ENCODE measurements at regions not wholly inside any gene's neighbourhood (a gene's known extent, or its start where the extent isn't known, plus 50 kb on each side); places are given as distances from the start of the nearest gene placed in this dataset.
A peak's percentile ranks its signal among the peaks of the same experiment; 100 is the strongest.

DNA sequence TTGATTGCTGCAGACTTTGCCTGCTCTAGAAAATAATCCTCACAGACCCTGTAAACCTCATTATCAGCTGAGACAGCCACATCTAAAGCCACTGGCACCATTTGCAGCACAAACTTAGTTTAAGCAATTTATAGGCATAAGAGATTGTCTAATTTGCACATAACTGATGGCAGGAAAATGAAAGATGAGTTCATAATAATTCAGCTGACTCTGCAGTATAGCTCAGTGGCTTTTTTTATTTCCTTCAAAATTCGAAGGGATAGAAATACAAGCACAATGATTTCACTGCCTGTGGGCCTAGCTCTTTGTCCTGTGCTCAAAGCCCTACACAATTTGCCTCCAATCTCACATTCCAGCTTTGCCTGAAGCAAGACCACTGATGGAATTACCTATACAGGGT is 341.2 kb downstream of the RAD51AP2 start:
- H3K4me3 ChIP-seq (ENCODE audit: low read length), result no peak overlapping the region
- TF ChIP-seq EZH2 (IDR thresholded peaks at IDR 0.05; ENCODE audit: borderline replicate concordance, insufficient read depth, low read length, poor library complexity, severe bottlenecking) (no peak), MXI1 (conservative IDR thresholded peaks at IDR 0.05; ENCODE audit: poor library complexity, severe bottlenecking) (no peak), RAD21 (conservative IDR thresholded peaks at IDR 0.05) (no peak), SMC3 (conservative IDR thresholded peaks at IDR 0.05; ENCODE audit: poor library complexity) (no peak), TAF1 (IDR thresholded peaks at IDR 0.05; ENCODE audit: low read depth) (no peak), POLR2AphosphoS5 (IDR thresholded peaks at IDR 0.05) (no peak)
- TF ChIP-seq, protein P1, sequence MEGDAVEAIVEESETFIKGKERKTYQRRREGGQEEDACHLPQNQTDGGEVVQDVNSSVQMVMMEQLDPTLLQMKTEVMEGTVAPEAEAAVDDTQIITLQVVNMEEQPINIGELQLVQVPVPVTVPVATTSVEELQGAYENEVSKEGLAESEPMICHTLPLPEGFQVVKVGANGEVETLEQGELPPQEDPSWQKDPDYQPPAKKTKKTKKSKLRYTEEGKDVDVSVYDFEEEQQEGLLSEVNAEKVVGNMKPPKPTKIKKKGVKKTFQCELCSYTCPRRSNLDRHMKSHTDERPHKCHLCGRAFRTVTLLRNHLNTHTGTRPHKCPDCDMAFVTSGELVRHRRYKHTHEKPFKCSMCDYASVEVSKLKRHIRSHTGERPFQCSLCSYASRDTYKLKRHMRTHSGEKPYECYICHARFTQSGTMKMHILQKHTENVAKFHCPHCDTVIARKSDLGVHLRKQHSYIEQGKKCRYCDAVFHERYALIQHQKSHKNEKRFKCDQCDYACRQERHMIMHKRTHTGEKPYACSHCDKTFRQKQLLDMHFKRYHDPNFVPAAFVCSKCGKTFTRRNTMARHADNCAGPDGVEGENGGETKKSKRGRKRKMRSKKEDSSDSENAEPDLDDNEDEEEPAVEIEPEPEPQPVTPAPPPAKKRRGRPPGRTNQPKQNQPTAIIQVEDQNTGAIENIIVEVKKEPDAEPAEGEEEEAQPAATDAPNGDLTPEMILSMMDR (IDR thresholded peaks at IDR 0.05; ENCODE audit: poor library complexity, severe bottlenecking), result no peak
- TF ChIP-seq, protein P2, sequence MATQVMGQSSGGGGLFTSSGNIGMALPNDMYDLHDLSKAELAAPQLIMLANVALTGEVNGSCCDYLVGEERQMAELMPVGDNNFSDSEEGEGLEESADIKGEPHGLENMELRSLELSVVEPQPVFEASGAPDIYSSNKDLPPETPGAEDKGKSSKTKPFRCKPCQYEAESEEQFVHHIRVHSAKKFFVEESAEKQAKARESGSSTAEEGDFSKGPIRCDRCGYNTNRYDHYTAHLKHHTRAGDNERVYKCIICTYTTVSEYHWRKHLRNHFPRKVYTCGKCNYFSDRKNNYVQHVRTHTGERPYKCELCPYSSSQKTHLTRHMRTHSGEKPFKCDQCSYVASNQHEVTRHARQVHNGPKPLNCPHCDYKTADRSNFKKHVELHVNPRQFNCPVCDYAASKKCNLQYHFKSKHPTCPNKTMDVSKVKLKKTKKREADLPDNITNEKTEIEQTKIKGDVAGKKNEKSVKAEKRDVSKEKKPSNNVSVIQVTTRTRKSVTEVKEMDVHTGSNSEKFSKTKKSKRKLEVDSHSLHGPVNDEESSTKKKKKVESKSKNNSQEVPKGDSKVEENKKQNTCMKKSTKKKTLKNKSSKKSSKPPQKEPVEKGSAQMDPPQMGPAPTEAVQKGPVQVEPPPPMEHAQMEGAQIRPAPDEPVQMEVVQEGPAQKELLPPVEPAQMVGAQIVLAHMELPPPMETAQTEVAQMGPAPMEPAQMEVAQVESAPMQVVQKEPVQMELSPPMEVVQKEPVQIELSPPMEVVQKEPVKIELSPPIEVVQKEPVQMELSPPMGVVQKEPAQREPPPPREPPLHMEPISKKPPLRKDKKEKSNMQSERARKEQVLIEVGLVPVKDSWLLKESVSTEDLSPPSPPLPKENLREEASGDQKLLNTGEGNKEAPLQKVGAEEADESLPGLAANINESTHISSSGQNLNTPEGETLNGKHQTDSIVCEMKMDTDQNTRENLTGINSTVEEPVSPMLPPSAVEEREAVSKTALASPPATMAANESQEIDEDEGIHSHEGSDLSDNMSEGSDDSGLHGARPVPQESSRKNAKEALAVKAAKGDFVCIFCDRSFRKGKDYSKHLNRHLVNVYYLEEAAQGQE (IDR thresholded peaks at IDR 0.05; ENCODE audit: borderline replicate concordance), result no peak

DNA sequence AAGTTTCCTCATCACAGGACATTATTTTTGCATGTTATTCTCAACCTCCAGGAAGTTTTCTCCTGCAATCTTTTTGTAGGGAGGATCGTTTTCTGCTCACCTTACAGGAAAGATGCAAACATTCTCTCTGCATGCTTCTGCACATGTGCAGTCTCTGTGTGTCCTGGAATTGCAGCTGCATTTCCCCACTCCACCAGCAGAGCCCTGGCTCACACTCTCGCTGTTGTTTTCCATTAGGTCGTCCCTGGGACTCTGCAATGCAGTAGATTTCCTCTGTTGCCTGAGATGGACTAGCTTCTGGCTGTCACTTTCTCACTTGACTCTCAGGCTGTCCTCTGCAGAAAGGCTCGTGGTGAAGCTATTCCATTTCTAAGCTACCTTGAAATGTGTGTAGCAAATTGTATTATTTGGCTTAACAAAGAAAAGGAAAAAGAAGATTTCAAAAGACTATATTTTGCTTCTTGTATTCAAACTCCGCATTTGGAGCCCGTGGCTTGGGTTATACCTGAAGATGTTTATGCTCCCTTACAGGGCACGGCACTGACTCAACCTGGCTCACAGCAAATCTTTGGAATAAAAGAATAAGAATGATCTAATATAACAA is 346.7 kb downstream of the RAD51AP2 start:
- no peak overlapping the region for H3K4me2 ChIP-seq (ENCODE audit: low read length)
- no peak overlapping the region for H3K9ac ChIP-seq (ENCODE audit: low read length)
- no peaks in the 10 kb centered on the region for H3K36me3 ChIP-seq (ENCODE audit: insufficient read depth, low read length)
- H3F3A ChIP-seq (ENCODE audit: insufficient read depth, low read length, poor library complexity, severe bottlenecking), result no peaks in the 10 kb centered on the region
- no peaks in the 10 kb centered on the region for H3K9me2 ChIP-seq (ENCODE audit: insufficient read depth, low read length)
- no peak overlapping the region for H2AFZ ChIP-seq (ENCODE audit: low read depth, low read length)
- H3K27ac ChIP-seq (ENCODE audit: low read length), result no peak overlapping the region
- H3K79me2 ChIP-seq (replicated peaks; ENCODE audit: insufficient read depth, low read length), result no peaks in the 10 kb centered on the region
- no peaks in the 10 kb centered on the region for H4K20me1 ChIP-seq (ENCODE audit: insufficient read depth)
- H3K4me3 ChIP-seq (ENCODE audit: low read length), result no peak overlapping the region
- peak; percentile 71 for TF ChIP-seq RAD21 (conservative IDR thresholded peaks at IDR 0.05)
- TF ChIP-seq, protein P2 (IDR thresholded peaks at IDR 0.05; ENCODE audit: borderline replicate concordance), result no peak
- no peak for TF ChIP-seq EZH2 (IDR thresholded peaks at IDR 0.05; ENCODE audit: borderline replicate concordance, insufficient read depth, low read length, poor library complexity, severe bottlenecking)
- TF ChIP-seq SMC3 (conservative IDR thresholded peaks at IDR 0.05; ENCODE audit: poor library complexity), result peak; percentile 67
- TF ChIP-seq, protein P1 (IDR thresholded peaks at IDR 0.05; ENCODE audit: poor library complexity, severe bottlenecking), result peak; percentile 82
- no peak for TF ChIP-seq MXI1 (conservative IDR thresholded peaks at IDR 0.05; ENCODE audit: poor library complexity, severe bottlenecking)
- H3K9me3 ChIP-seq (ENCODE audit: low read length), result no peaks in the 10 kb centered on the region
- no peaks in the 10 kb centered on the region for H3K27me3 ChIP-seq (ENCODE audit: insufficient read depth, low read depth, low read length)

More for the DNA sequence above, 341.2 kb downstream of the RAD51AP2 start:
- Histone ChIP-seq H3K9ac (ENCODE audit: low read length) (no peak overlapping the region), H3K27me3 (ENCODE audit: insufficient read depth, low read depth, low read length) (no peaks in the 10 kb centered on the region), H3K27ac (ENCODE audit: low read length) (peak overlapping the region; percentile 25), H3K9me3 (ENCODE audit: low read length) (no peaks in the 10 kb centered on the region), H3K36me3 (ENCODE audit: insufficient read depth, low read length) (no peaks in the 10 kb centered on the region), H4K20me1 (ENCODE audit: insufficient read depth) (no peaks in the 10 kb centered on the region), H3F3A (ENCODE audit: insufficient read depth, low read length, poor library complexity, severe bottlenecking) (no peaks in the 10 kb centered on the region), H2AFZ (ENCODE audit: low read depth, low read length) (no peak overlapping the region), H3K79me2 (replicated peaks; ENCODE audit: insufficient read depth, low read length) (no peaks in the 10 kb centered on the region), H3K9me2 (ENCODE audit: insufficient read depth, low read length) (no peaks in the 10 kb centered on the region), H3K4me2 (ENCODE audit: low read length) (no peak overlapping the region)

Data from neural cell (in vitro differentiated cells).